A549 (cell line): ENCODE measurements at regions not wholly inside any gene's neighbourhood (a gene's known extent, or its start where the extent isn't known, plus 50 kb on each side); places are given as distances from the start of the nearest gene placed in this dataset.

Experiments
- ATAC-seq, 2 experiments: fragments of 200-7000 bp in 1 of 2; fragments of >200 bp in 1 of 2; cut with Nextera tagmentation in 1 of 2; cut with Tn5 transposase in 1 of 2; 3 replicates each; pipeline versions ENCODE4 v1.8.0 to v1.9.1; 2018 to 2020; ENCODE audit warnings: mild to moderate bottlenecking in 1 of 2, moderate library complexity in 1 of 2
- CTCF ChIA-PET: fragments of 300-600 bp; sonication (Branson Sonifier 250); formaldehyde crosslinking; extraction: SDS; loops from one replicate; lab custom pipeline; 2021; ENCODE audit warnings: antibody characterized with exemption, inconsistent platforms; lab: Yijun Ruan, JAX
- POLR2A ChIA-PET: fragments of 350-600 bp; formaldehyde crosslinking; extraction: SDS; loops from one replicate; lab custom pipeline; 2021; ENCODE audit warnings: antibody characterized with exemption, inconsistent platforms; lab: Yijun Ruan, JAX
- DNase-seq, 2 experiments: peaks; one replicate each; pipeline versions ENCODE4 v3.0.0 to v3.0.0-alpha.2; 2011 to 2016; ENCODE audit warnings: low read depth in 1 of 2, low spot score in 1 of 2
- FAIRE-seq: peaks from 2 replicates; lab custom pipeline; 2011; peaks lifted over from hg19 to GRCh38; lab: Jason Lieb, UNC
- H3K27ac ChIP-seq, 2 experiments: fragments of >200 bp; sonication (Bioruptor Twin); formaldehyde crosslinking; 3 replicates each; pipeline ENCODE4 v1.5.1; 2016 to 2017
- H3K4me1 ChIP-seq: fragments of >200 bp; sonication (Bioruptor Twin); formaldehyde crosslinking; 3 replicates; pipeline ENCODE4 v1.6.1; 2016
- H3K4me2 ChIP-seq: fragments of >200 bp; sonication (Bioruptor Twin); formaldehyde crosslinking; 3 replicates; pipeline ENCODE4 v1.6.1; 2016
- H3K4me3 ChIP-seq: fragments of >200 bp; sonication (Bioruptor Twin); formaldehyde crosslinking; 3 replicates; pipeline ENCODE4 v1.5.1; 2016
- H3K9me3 ChIP-seq: fragments of >200 bp; sonication (Bioruptor Twin); formaldehyde crosslinking; 3 replicates; pipeline ENCODE4 v1.6.1; 2016
- ATOH8 ChIP-seq: fragments of 250-450 bp; sonication (Bioruptor Pico); IDR thresholded peaks from 2 replicates; pipeline ENCODE4 v1.5.0; 2020; ENCODE audit warnings: low read depth, mild to moderate bottlenecking, moderate library complexity
- CBX8 ChIP-seq: fragments of 200-600 bp; sonication (generic); IDR thresholded peaks from 2 replicates; pipeline ENCODE4 v1.6.1; 2016
- CTCF ChIP-seq: fragments of >200 bp; sonication (Bioruptor Twin); formaldehyde crosslinking; IDR thresholded peaks from 3 replicates; pipeline ENCODE4 v1.5.1; 2016
- E2F6 ChIP-seq: IDR thresholded peaks from 2 replicates; pipeline ENCODE4 v1.6.1; 2012; ENCODE audit warnings: low read depth, borderline replicate concordance
- EP300 ChIP-seq, 2 experiments: fragments of >200 bp; sonication (Bioruptor Twin); formaldehyde crosslinking; IDR thresholded peaks; 2 replicates in 1 of 2; 3 replicates in 1 of 2; pipeline ENCODE4 v1.6.1; 2016 to 2017
- HES2 ChIP-seq: fragments of >200 bp; sonication (Bioruptor Twin); formaldehyde crosslinking; IDR thresholded peaks from 2 replicates; pipeline ENCODE4 v1.6.1; 2016
- HMGXB4 ChIP-seq: fragments of 250-450 bp; sonication (Bioruptor Pico); IDR thresholded peaks from 2 replicates; pipeline ENCODE4 v1.5.0; 2021; ENCODE audit warnings: mild to moderate bottlenecking, moderate library complexity, borderline replicate concordance
- HOXA7 ChIP-seq: fragments of 250-450 bp; sonication (Bioruptor Pico); IDR thresholded peaks from 2 replicates; pipeline ENCODE4 v1.5.0; 2020; ENCODE audit warnings: mild to moderate bottlenecking, moderate library complexity
- HOXB13 ChIP-seq: fragments of 250-450 bp; sonication (Bioruptor Pico); IDR thresholded peaks from 2 replicates; pipeline ENCODE4 v1.5.0; 2020; ENCODE audit warnings: low read depth, mild to moderate bottlenecking, moderate library complexity
- KDM5A ChIP-seq: fragments of 200-600 bp; sonication (generic); IDR thresholded peaks from 2 replicates; pipeline ENCODE4 v1.6.1; 2016; ENCODE audit warnings: antibody characterized with exemption, mild to moderate bottlenecking
- MAFK ChIP-seq: fragments of 450-650 bp; IDR thresholded peaks from 2 replicates; pipeline ENCODE4 v1.6.1; 2014; ENCODE audit not compliant: partially characterized antibody
- NFE2L2 ChIP-seq: fragments of 150-350 bp; conservative IDR thresholded peaks from 2 replicates; pipeline ENCODE4 v1.6.1; 2014; ENCODE audit warnings: low read length
- RAD21 ChIP-seq, 2 experiments: fragments of >200 bp in 1 of 2; sonication (Bioruptor Twin) in 1 of 2; formaldehyde crosslinking in 1 of 2; IDR thresholded peaks in 1 of 2; conservative IDR thresholded peaks in 1 of 2; 2 replicates in 1 of 2; 3 replicates in 1 of 2; pipeline ENCODE4 v1.6.1; 2012 to 2018; ENCODE audit warnings: inconsistent platforms in 1 of 2
- RCOR1 ChIP-seq: fragments of 150-350 bp; IDR thresholded peaks from 2 replicates; pipeline ENCODE4 v1.6.1; 2014; ENCODE audit warnings: antibody characterized with exemption, low read length, low read depth
- REST ChIP-seq: fragments of 200-600 bp; sonication (generic); IDR thresholded peaks from 2 replicates; pipeline ENCODE4 v1.6.1; 2016; ENCODE audit warnings: antibody characterized with exemption, mild to moderate bottlenecking, moderate library complexity
- SMC3 ChIP-seq: fragments of >200 bp; sonication (Bioruptor Twin); formaldehyde crosslinking; IDR thresholded peaks from 3 replicates; pipeline ENCODE4 v1.6.1; 2018; ENCODE audit warnings: inconsistent platforms
- SREBF2 ChIP-seq: fragments of 450-650 bp; IDR thresholded peaks from 2 replicates; pipeline ENCODE4 v1.6.1; 2014; ENCODE audit warnings: mild to moderate bottlenecking, moderate library complexity
- USF2 ChIP-seq: fragments of 450-650 bp; IDR thresholded peaks from 2 replicates; pipeline ENCODE4 v1.6.1; 2014; ENCODE audit warnings: antibody characterized with exemption
- ZFP36 ChIP-seq: fragments of 450-650 bp; IDR thresholded peaks from 2 replicates; pipeline ENCODE4 v1.6.1; 2014; ENCODE audit warnings: borderline replicate concordance; ENCODE audit not compliant: partially characterized antibody
- ZNF302 ChIP-seq: fragments of 250-450 bp; sonication (Bioruptor Pico); IDR thresholded peaks from 2 replicates; pipeline ENCODE4 v1.9.0; 2021; ENCODE audit warnings: inconsistent platforms, mild to moderate bottlenecking, moderate library complexity
- ZSCAN20 ChIP-seq: fragments of 250-450 bp; sonication (Bioruptor Pico); IDR thresholded peaks from 2 replicates; pipeline ENCODE4 v1.8.0; 2022; ENCODE audit warnings: mild to moderate bottlenecking, moderate library complexity
- WGBS: methylation state at CpG from one replicate; pipeline ENCODE4 v1.1.6; 2017; ENCODE audit errors: missing lambda C conversion rate; 5-methylcytosine and 5-hydroxymethylcytosine counted together

GRCh38 chr13:105962080-105962479 lies 573.4 kb downstream of the EFNB2 start:
- DNase-seq = no peak
- Histone ChIP-seq H3K9me3 (no peaks in the 10 kb centered on the region), H3K27ac (no peak overlapping the region), H3K4me3 (no peak overlapping the region), H3K4me1 (no peaks in the 10 kb centered on the region), H3K4me2 (no peak overlapping the region)
- WGBS = 77% methylated on average over 7 of the region's 7 CpGs
- ATAC-seq = no peak
- no peak for FAIRE-seq
- TF ChIP-seq CBX8 = no peak
- TF ChIP-seq HMGXB4 (CRISPR knock-in tag) = no peak
- no peak for TF ChIP-seq RCOR1
- no peak for TF ChIP-seq HOXB13 (CRISPR knock-in tag)
- TF ChIP-seq USF2 = no peak
- no peak for TF ChIP-seq REST
- no peak for TF ChIP-seq HOXA7 (CRISPR knock-in tag)
- TF ChIP-seq RAD21 (conservative IDR thresholded peaks at IDR 0.05 in 1 of 2, IDR thresholded peaks at IDR 0.05 in 1 of 2) = no peak
- no peak for TF ChIP-seq SMC3
- POLR2A ChIA-PET = no interaction called here
- CTCF ChIA-PET = no interaction called here

- CTCF ChIA-PET = no interaction called here
- POLR2A ChIA-PET = no interaction called here
Measured at GRCh38 chr13:105961438-105961837, 574.0 kb downstream of the EFNB2 start.

More at GRCh38 chr13:105961438-105961837, 574.0 kb downstream of the EFNB2 start:
- no peak for FAIRE-seq
- Histone ChIP-seq H3K27ac (no peak overlapping the region), H3K4me3 (no peak overlapping the region), H3K9me3 (no peaks in the 10 kb centered on the region), H3K4me1 (no peaks in the 10 kb centered on the region), H3K4me2 (no peak overlapping the region)
- TF ChIP-seq ZNF302 (no peak), ZSCAN20 (CRISPR knock-in tag) (no peak), USF2 (no peak), CBX8 (no peak), EP300 (IDR thresholded peaks at IDR 0.05) (no peak), KDM5A (no peak), NFE2L2 (no peak), SREBF2 (no peak), MAFK (no peak), HES2 (no peak), ZFP36 (no peak), E2F6 (no peak), ATOH8 (CRISPR knock-in tag) (no peak), CTCF (no peak)
- no peak for DNase-seq
- ATAC-seq = no peak
- WGBS = 59% methylated on average over 5 of the region's 5 CpGs
